SK-N-SH (cell line): ENCODE measurements at regions not wholly inside any gene's neighbourhood (a gene's known extent, or its start where the extent isn't known, plus 50 kb on each side); places are given as distances from the start of the nearest gene placed in this dataset.
"Not testable (repeated sequence)": the region's sequence is repeated elsewhere in the genome, so short reads cannot be mapped to it uniquely, and the experiment has no call there.

Source experiments
- CTCF ChIA-PET: fragments of 300-600, 350-600 bp; formaldehyde crosslinking; extraction: SDS; loops from one replicate; lab custom pipeline; 2021; lab: Yijun Ruan, JAX
- POLR2A ChIA-PET: fragments of 350-600 bp; sonication (Branson Sonifier 250); formaldehyde crosslinking; extraction: SDS; loops from one replicate; lab custom pipeline; 2020; ENCODE audit warnings: antibody characterized with exemption, inconsistent platforms; lab: Yijun Ruan, JAX
- DNase-seq: peaks from one replicate; pipeline ENCODE4 v3.0.0; 2012
- H2AFZ ChIP-seq: fragments of 200-600 bp; sonication (generic); 2 replicates; pipeline ENCODE4 v1.8.1; 2016; ENCODE audit warnings: antibody characterized with exemption, mild to moderate bottlenecking, low read depth
- H3F3A ChIP-seq: fragments of 200-600 bp; sonication (generic); replicated peaks from 2 replicates; pipeline ENCODE3; 2016; ENCODE audit warnings: antibody characterized with exemption, mild to moderate bottlenecking; ENCODE audit not compliant: insufficient read depth
- H3K27ac ChIP-seq, 2 experiments: fragments of 200-500 bp in 1 of 2; fragments of 200-600 bp in 1 of 2; sonication (Bioruptor generic) in 1 of 2; sonication (generic), shearing (Covaris generic) in 1 of 2; 2 replicates each; pipeline versions ENCODE4 v1.5.1 to v1.6.1; 2014 to 2016; ENCODE audit warnings: low read depth in 2 of 2, inconsistent platforms in 1 of 2, low read length in 1 of 2, mild to moderate bottlenecking in 1 of 2, mixed read lengths in 1 of 2
- H3K27me3 ChIP-seq: fragments of 200-600 bp; sonication (generic), shearing (Covaris generic); 2 replicates; pipeline ENCODE4 v1.6.1; 2016; ENCODE audit warnings: mixed run types; ENCODE audit not compliant: insufficient read depth
- H3K36me3 ChIP-seq, 2 experiments: fragments of 200-500 bp in 1 of 2; fragments of 200-600 bp in 1 of 2; sonication (Bioruptor generic) in 1 of 2; sonication (generic) in 1 of 2; replicated peaks in 1 of 2; 2 replicates each; pipeline versions ENCODE3 to v1.5.1; 2014 to 2016; ENCODE audit warnings: low read length in 1 of 2, mild to moderate bottlenecking in 1 of 2; ENCODE audit not compliant: insufficient read depth in 2 of 2, control insufficient read depth in 1 of 2
- H3K4me1 ChIP-seq, 2 experiments: fragments of 200-500 bp in 1 of 2; fragments of 200-600 bp in 1 of 2; sonication (Bioruptor generic) in 1 of 2; sonication (generic), shearing (Covaris generic) in 1 of 2; 2 replicates each; pipeline versions ENCODE4 v1.5.1 to v1.6.1; 2014 to 2016; ENCODE audit warnings: low read depth in 1 of 2, low read length in 1 of 2, mixed run types in 1 of 2; ENCODE audit not compliant: insufficient read depth in 2 of 2, control insufficient read depth in 1 of 2
- H3K4me2 ChIP-seq: fragments of 200-600 bp; sonication (generic), shearing (Covaris generic); 2 replicates; pipeline ENCODE4 v1.6.1; 2017; ENCODE audit warnings: mixed run types
- H3K4me3 ChIP-seq, 2 experiments: fragments of 200-500 bp in 1 of 2; fragments of 200-600 bp in 1 of 2; sonication (Bioruptor generic) in 1 of 2; sonication (generic), shearing (Covaris generic) in 1 of 2; 2 replicates each; pipeline versions ENCODE4 v1.5.1 to v1.8.1; 2014 to 2016; ENCODE audit warnings: low read depth in 2 of 2, inconsistent platforms in 1 of 2, low read length in 1 of 2, mild to moderate bottlenecking in 1 of 2, mixed read lengths in 1 of 2, moderate library complexity in 1 of 2
- H3K79me2 ChIP-seq: fragments of 200-600 bp; sonication (generic); 2 replicates; pipeline ENCODE4 v1.8.1; 2017; ENCODE audit warnings: mild to moderate bottlenecking; ENCODE audit not compliant: insufficient read depth
- H3K9ac ChIP-seq: fragments of 200-600 bp; sonication (generic); 2 replicates; pipeline ENCODE4 v1.6.1; 2017; ENCODE audit warnings: mixed run types
- H3K9me2 ChIP-seq: fragments of 200-600 bp; sonication (generic); 2 replicates; pipeline ENCODE4 v1.6.1; 2017; ENCODE audit warnings: mixed run types
- H3K9me3 ChIP-seq: fragments of 200-600 bp; sonication (generic); 2 replicates; pipeline ENCODE4 v1.6.1; 2017; ENCODE audit warnings: mixed run types, mild to moderate bottlenecking, moderate library complexity
- H4K20me1 ChIP-seq: fragments of 200-600 bp; sonication (generic); 2 replicates; pipeline ENCODE4 v1.6.1; 2017; ENCODE audit warnings: mild to moderate bottlenecking, mixed run types; ENCODE audit not compliant: insufficient read depth
- GATA2 ChIP-seq: sonication (generic); formaldehyde crosslinking; IDR thresholded peaks from 2 replicates; pipeline ENCODE4 v1.5.0; 2020; ENCODE audit warnings: mild to moderate bottlenecking, missing genetic modification reagents
- SIN3A ChIP-seq: IDR thresholded peaks from 2 replicates; pipeline ENCODE4 v1.6.1; 2012; ENCODE audit warnings: low read depth, mild to moderate bottlenecking, low read length, moderate library complexity, borderline replicate concordance
- WGBS: methylation state at CpG from one replicate; pipeline ENCODE4 v1.1.6; 2017; ENCODE audit warnings: low lambda C conversion rate; 5-methylcytosine and 5-hydroxymethylcytosine counted together
- TF ChIP-seq, protein P1 (sequence below): fragments of 150-350 bp; IDR thresholded peaks from 2 replicates; pipeline ENCODE4 v1.6.1; 2017; ENCODE audit warnings: antibody characterized with exemption, low read length, low read depth, borderline replicate concordance
- TF ChIP-seq, protein P2 (sequence below): IDR thresholded peaks from 2 replicates; pipeline ENCODE4 v1.6.1; 2012; ENCODE audit warnings: mild to moderate bottlenecking, low read depth, low read length, moderate library complexity
- TF ChIP-seq, protein P3 (sequence below): fragments of 150-350 bp; IDR thresholded peaks from 2 replicates; pipeline ENCODE4 v1.6.1; 2016; ENCODE audit warnings: mild to moderate bottlenecking, low read depth, low read length

DNA sequence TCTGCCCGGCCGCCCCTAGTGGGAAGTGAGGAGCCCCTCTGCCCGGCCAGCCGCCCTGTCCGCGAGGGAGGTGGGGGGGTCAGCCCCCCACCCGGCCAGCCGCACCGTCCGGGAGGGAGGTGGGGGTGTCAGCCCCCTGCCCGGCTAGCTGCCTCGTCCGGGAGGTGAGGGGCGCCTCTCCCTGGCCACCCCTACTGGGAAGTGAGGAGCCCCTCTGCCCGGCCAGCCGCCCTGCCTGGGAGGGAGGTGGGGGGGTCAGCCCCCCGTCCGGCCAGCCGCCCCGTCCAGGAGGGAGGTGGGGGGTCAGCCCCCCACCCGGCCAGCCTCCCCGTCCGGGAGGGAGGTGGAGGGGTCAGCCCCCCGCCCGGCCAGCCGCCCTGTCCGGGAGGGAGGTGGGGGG lies 851.9 kb upstream of the DEFB115 start:
- H3F3A ChIP-seq, result not testable (repeated sequence)

DNA sequence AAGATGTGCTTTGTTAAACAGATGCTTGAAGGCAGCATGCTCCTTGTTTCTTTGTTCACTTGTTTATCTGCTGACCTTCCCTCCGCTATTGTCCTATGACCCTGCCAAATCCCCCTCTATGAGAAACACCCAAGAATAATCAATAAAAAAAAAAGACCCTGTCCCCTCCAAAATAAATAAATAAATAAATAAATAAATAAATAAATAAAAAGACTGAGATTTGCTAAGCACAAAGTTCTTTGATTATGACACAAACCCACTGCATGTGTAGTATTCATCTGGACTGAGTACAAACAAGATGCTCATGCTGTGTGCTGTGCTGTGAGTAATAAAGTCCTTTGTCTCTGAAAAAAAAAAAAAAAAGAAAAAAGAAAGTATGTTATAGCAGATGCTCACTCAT lies 851.1 kb upstream of the DEFB115 start:
- CTCF ChIA-PET, result not testable (repeated sequence)

More for the DNA sequence above, 851.9 kb upstream of the DEFB115 start:
- H3K27me3 ChIP-seq, H3K4me2 ChIP-seq, H3K9ac ChIP-seq, H4K20me1 ChIP-seq, H3K4me1 ChIP-seq, POLR2A ChIA-PET, H3K27ac ChIP-seq, H3K79me2 ChIP-seq, H3K4me3 ChIP-seq, H2AFZ ChIP-seq, CTCF ChIA-PET, H3K9me2 ChIP-seq, DNase-seq, H3K36me3 ChIP-seq, H3K9me3 ChIP-seq: not testable (repeated sequence)
- 80% methylated on average over 1 of the region's 27 CpGs for WGBS

DNA sequence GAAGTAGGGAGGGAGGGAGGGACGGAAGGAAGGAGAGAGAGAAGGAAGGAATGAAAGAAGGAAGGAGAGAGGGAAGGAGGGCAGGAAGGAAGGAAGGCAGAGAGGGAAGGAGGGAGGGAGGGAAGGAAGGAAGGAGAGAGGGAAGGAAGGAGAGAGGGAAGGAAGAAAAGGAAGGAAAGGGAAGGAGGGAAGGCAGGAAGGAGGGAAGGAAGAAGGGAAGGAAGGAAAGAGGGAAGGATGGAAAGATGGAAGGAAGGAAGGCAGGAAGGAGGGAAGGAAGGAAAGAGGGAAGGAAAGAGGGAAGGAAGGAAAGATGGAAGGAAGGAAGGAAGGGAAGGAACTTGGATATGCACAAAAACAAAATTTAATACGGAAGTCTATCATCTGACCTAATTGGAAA lies 844.5 kb upstream of the DEFB115 start:
- no peak overlapping the region for H3K4me2 ChIP-seq
- no peak overlapping the region for H3K4me3 ChIP-seq
- H3K9me3 ChIP-seq, result 0 out of 2 replicates have a peak, but pooled peaks cover 3% of the 10 kb centered on the region
- no peak overlapping the region for H3K27ac ChIP-seq
- WGBS, result 64% methylated on average over 2 of the region's 2 CpGs
- DNase-seq, result no peak
- CTCF ChIA-PET, result no interaction called here
- no peaks in the 10 kb centered on the region for H3F3A ChIP-seq
- no peaks in the 10 kb centered on the region for H3K36me3 ChIP-seq
- no peaks in the 10 kb centered on the region for H3K9me2 ChIP-seq
- POLR2A ChIA-PET, result no interaction called here
- H3K79me2 ChIP-seq, result no peaks in the 10 kb centered on the region
- no peak for TF ChIP-seq GATA2 (CRISPR knock-in tag)
- TF ChIP-seq, protein P1, sequence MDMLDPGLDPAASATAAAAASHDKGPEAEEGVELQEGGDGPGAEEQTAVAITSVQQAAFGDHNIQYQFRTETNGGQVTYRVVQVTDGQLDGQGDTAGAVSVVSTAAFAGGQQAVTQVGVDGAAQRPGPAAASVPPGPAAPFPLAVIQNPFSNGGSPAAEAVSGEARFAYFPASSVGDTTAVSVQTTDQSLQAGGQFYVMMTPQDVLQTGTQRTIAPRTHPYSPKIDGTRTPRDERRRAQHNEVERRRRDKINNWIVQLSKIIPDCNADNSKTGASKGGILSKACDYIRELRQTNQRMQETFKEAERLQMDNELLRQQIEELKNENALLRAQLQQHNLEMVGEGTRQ, result no peak
- TF ChIP-seq, protein P2, sequence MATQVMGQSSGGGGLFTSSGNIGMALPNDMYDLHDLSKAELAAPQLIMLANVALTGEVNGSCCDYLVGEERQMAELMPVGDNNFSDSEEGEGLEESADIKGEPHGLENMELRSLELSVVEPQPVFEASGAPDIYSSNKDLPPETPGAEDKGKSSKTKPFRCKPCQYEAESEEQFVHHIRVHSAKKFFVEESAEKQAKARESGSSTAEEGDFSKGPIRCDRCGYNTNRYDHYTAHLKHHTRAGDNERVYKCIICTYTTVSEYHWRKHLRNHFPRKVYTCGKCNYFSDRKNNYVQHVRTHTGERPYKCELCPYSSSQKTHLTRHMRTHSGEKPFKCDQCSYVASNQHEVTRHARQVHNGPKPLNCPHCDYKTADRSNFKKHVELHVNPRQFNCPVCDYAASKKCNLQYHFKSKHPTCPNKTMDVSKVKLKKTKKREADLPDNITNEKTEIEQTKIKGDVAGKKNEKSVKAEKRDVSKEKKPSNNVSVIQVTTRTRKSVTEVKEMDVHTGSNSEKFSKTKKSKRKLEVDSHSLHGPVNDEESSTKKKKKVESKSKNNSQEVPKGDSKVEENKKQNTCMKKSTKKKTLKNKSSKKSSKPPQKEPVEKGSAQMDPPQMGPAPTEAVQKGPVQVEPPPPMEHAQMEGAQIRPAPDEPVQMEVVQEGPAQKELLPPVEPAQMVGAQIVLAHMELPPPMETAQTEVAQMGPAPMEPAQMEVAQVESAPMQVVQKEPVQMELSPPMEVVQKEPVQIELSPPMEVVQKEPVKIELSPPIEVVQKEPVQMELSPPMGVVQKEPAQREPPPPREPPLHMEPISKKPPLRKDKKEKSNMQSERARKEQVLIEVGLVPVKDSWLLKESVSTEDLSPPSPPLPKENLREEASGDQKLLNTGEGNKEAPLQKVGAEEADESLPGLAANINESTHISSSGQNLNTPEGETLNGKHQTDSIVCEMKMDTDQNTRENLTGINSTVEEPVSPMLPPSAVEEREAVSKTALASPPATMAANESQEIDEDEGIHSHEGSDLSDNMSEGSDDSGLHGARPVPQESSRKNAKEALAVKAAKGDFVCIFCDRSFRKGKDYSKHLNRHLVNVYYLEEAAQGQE, result no peak
- no peak for TF ChIP-seq SIN3A
- TF ChIP-seq, protein P3, sequence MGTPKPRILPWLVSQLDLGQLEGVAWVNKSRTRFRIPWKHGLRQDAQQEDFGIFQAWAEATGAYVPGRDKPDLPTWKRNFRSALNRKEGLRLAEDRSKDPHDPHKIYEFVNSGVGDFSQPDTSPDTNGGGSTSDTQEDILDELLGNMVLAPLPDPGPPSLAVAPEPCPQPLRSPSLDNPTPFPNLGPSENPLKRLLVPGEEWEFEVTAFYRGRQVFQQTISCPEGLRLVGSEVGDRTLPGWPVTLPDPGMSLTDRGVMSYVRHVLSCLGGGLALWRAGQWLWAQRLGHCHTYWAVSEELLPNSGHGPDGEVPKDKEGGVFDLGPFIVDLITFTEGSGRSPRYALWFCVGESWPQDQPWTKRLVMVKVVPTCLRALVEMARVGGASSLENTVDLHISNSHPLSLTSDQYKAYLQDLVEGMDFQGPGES, result no peak
- TF ChIP-seq, all 33 proteins: peak for 0
- H3K27me3 ChIP-seq, result no peaks in the 10 kb centered on the region
- no peak overlapping the region for H2AFZ ChIP-seq
- no peaks in the 10 kb centered on the region for H4K20me1 ChIP-seq
- no peak overlapping the region for H3K9ac ChIP-seq
- H3K4me1 ChIP-seq, result no peaks in the 10 kb centered on the region

More for the DNA sequence above, 851.1 kb upstream of the DEFB115 start:
- H2AFZ ChIP-seq, H3K36me3 ChIP-seq, POLR2A ChIA-PET, H3F3A ChIP-seq, H3K4me2 ChIP-seq, H3K79me2 ChIP-seq, H3K27ac ChIP-seq, H3K9me2 ChIP-seq, H3K9ac ChIP-seq, H3K4me1 ChIP-seq, H3K4me3 ChIP-seq, DNase-seq, H3K9me3 ChIP-seq, H3K27me3 ChIP-seq, H4K20me1 ChIP-seq: not testable (repeated sequence)
- 0% methylated on average over 1 of the region's 1 CpG for WGBS

DNA sequence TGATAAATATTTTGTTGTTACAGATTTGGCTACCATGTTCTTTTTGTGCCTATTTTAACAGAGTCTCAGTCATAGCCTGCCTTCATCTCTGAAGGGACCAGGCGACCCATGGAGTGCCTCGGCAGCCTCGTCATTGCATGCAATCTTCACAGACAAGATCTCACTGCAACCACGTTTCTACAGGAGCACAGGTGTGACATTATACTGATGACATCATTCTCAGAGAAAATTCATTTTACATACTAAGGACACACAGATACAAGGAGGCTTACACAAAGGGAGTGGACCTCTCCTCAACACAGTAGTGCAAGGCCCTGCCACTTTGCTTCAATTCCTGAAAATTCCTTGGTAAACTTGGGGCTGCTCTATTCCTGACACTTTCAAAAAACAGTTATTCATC lies 840.1 kb upstream of the DEFB115 start:
- H3K4me3 ChIP-seq, H4K20me1 ChIP-seq, POLR2A ChIA-PET, H3K9me3 ChIP-seq, H3K4me2 ChIP-seq, H3F3A ChIP-seq, H3K27me3 ChIP-seq, CTCF ChIA-PET, H3K36me3 ChIP-seq, H3K4me1 ChIP-seq, H3K9me2 ChIP-seq, H3K27ac ChIP-seq, H2AFZ ChIP-seq, H3K9ac ChIP-seq, H3K79me2 ChIP-seq, DNase-seq: not testable (repeated sequence)
- WGBS, result 25% methylated on average over 4 of the region's 4 CpGs
